Stimulated activated CD8-positive, alpha-beta memory T cell treated with anti-CD3 and anti-CD28 coated beads, Interleukin-7, amount 100 ng/mL, for 1 hour (primary cell): ENCODE measurements at regions not wholly inside any gene's neighbourhood (a gene's known extent, or its start where the extent isn't known, plus 50 kb on each side); places are given as distances from the start of the nearest gene placed in this dataset.
"Not testable (repeated sequence)": the region's sequence is repeated elsewhere in the genome, so short reads cannot be mapped to it uniquely, and the experiment has no call there.

ENCODE experiments used
- DNase-seq, 2 donors: peaks; one replicate each; pipeline ENCODE4 v3.0.0-alpha.2; 2020; ENCODE audit warnings: low read depth in 2 of 2

GRCh38 chr9:2394087-2394741, 227.4 kb upstream of the VLDLR start:
- not testable (repeated sequence) for DNase-seq

- DNase-seq, result no peak
These were observed 225.6 kb upstream of the VLDLR start for GRCh38 chr9:2395814-2396612.

DNA sequence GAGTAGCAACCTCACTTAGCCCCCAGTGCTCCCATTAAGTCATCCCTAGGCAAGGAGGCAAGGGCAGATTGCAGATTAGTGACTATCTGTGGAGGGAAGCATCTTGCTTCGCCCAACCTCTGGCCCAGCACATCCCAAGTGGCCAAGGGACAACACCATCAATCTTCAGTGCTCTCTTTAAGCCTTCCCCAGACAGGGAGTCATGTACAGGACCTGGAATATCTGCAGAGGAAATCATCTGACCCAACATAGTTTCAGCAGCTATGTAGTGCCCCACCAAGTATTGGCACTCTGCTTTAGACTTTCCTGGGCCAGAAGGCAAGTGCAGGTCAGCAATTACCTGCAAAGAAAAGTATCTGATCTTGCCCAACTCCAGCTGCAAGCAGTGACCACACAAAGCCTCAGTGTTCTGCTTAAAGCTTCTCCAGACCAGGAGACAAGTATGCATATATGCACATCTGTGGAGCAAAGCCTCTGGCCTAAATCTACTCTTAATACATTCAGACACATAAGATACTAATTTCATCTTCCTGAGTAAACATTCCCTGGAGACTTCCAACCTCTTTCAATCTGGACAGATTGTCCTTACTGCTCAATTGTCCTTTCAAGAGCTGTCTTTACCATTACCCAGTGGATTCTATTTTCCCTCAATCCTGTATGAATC, 224.8 kb upstream of the VLDLR start:
- no peak for DNase-seq

GRCh38 chr9:2397875-2398274, 223.7 kb upstream of the VLDLR start:
- not testable (repeated sequence) for DNase-seq

- not testable (repeated sequence) for DNase-seq
These were observed 219.8 kb upstream of the VLDLR start for GRCh38 chr9:2401746-2402145.

DNA sequence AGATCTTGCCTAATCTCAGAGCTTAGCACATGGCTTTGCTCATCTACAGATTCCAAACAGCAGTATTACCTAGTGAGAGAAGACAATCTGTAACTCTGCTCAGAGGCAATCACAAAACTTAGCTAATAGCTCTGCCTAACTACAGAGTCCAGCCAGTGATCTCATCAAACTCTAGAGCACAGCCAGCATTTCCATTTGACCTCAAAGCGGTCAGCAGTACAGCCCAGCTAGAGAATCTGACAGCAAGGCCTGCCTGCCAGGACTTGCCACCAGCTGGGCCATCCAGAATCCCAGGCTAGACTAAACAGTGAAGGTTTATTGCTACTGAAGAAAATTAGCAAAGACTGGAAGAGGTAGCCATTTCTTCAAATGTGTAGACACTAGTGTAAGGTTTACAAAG, 217.9 kb upstream of the VLDLR start:
- DNase-seq, result no peak

DNA sequence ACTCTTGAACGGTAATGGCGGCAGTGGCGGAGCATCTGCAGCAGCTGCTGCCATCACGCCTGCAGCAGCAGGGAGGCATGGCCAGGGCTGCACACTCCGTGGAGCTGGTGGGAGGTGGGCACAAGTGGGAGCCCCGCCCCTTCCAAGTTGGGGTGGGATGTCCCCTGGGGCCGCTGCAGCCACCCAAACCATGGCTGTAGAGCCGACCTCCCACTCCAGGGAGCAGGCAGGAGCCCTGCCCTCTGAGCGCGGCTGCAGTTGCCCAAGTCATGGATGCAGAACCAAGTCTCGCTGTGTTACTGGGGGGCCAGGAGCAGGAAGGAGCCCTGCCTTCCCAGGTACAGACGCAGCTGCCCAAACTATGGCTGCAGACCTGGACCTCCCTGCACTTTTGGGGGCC, 215.3 kb upstream of the VLDLR start:
- DNase-seq, result no peak

DNA sequence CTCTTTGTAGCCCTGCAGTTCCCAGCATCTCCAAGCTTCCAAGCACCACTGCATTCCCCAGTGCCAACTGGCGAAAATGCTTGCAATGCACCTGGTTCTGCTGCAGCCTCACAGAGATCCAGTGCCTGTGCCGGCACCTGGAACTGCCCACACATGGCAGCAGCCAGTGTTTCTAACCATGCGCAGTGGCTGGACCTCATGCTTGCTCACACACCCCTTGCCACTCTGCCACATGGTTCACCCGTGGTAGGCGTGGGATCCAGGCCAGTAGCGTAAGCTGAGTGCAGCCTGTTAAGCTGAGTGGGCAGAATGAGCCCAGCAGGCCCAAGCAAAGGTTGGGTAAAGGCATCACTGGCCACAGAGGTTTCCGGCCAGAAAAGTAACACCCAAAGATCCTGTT, 214.1 kb upstream of the VLDLR start:
- DNase-seq, result no peak

- DNase-seq, result no peak
These were observed 209.9 kb upstream of the VLDLR start for GRCh38 chr9:2411459-2412215.

DNA sequence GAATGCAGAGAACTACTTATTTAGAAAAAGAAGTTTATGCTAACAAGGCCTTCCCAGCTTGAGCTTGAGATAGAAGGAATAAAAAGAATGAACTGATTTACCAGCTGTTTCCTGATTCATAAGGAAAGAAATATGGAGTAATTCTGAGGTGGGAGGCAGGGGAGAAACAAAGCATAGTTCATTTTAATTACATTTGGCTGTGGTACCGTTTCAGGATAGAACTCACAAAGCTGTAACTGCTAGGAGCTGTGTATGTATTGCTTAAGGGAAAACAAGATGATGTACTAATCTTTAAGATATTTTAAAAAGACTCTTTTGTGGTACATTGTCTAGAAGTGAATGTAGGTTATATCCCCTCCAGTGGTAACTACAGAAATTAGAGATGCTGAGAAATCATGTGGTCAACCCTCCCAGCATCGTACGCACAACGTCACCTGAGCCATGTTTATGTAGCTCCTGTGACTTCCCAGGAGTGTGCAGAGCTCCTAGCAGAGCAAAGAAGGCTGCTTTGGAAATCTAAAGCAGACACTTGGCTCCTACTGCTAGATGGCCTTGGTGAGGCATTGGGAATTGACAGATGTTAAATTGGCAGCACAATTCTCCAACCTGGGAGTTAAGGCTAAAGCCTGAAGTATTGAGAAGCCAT, 208.3 kb upstream of the VLDLR start:
- no peak for DNase-seq

GRCh38 chr9:2414465-2414864, 207.1 kb upstream of the VLDLR start:
- no peak for DNase-seq

GRCh38 chr9:2415326-2415725, 206.3 kb upstream of the VLDLR start:
- no peak for DNase-seq

DNA sequence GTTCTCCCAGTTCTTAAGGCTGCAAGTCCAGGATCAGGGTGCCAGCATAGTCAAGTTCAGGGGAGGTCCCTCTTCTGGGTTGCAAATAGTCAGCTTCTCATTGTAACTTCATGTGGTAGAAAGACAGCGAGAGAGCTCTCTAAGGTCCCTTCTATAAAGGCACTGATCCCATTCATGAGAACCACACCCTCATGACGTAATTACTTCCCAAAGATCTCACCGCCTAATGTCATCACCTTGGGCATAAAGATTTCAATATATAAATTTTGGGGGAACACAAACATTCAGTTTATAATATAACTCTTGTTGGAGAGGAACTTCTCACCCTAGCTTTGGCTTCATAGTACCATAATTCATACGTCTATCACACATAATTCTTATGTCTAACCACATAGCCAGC, 203.9 kb upstream of the VLDLR start:
- no peak for DNase-seq

DNA sequence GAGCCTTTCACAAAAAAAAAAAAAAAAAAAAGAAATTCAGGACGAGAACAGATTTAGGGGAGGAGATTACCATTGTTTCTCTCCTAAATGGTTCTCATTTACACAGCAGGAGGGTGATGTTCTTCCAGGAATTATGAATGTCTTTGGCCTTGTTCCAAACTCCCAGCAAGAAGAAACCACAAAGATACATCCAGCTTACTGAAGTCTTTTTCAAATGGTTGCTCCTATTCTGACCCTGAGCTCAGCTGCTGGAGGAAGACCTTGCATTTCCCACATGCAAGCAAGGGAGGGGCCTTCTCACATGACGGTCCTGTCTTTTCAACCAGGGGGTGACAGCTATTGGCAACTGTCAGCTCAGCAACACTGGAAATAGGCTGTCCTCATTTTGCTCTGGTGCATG, 203.0 kb upstream of the VLDLR start:
- DNase-seq, result no peak

DNA sequence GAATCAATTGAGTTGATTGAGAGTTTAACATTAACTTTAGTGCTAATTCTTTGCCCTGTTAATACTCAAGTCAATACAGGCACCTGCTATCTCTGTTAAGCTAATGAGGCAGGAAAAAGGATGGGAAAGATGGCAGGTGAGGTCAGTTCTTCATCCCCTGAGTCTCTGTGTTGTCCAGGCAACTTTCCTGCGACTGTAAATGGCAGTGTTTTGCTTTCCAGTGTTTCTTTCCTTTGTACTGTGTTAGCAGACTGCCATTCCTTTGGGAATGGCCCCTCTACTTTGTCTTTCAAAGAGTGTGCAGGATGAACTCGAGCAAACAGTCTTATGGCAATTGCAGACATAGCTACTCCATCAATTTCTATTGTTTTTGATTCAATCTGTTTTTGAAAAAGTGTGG, 202.2 kb upstream of the VLDLR start:
- no peak for DNase-seq

DNA sequence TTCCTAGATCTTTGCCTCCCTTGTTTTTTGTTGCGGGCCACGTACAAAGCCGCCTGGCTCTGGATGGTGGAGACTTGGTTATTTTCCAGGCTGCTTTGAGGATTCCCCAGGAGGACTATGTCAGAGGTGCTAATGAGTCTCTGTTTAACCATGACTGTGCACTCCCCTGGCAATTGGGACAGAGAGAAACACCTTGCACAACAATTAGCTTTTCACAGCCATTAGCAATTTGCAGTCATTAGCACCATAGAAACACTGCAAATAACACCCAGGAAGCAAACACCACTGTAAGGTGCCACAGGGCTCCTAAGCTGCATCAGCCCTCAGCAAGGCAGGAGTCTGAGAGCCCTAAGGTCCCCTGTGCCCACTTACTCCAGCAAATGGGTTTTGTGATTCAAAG, 201.0 kb upstream of the VLDLR start:
- DNase-seq, result no peak

DNA sequence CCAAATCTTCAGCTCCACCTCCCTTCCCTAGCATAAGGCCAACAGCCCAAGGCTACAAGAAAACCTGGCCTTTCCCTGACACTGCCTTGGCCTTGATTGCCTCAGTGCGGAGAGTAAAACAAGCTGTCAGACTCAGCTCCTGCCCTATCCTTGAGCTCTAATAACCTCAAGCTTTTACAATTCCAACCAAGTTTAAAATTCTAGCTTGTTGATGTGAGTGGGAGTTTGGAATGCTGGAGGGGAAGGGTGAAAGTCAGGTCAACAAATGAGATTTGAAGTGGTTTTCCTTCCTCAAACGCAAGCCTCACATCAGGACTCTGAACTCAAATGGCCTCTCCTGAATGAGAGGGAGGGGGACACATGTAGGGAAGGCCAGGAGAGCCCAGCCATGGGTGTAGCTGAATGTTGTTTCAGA, 197.0 kb upstream of the VLDLR start:
- DNase-seq, result no peak

DNA sequence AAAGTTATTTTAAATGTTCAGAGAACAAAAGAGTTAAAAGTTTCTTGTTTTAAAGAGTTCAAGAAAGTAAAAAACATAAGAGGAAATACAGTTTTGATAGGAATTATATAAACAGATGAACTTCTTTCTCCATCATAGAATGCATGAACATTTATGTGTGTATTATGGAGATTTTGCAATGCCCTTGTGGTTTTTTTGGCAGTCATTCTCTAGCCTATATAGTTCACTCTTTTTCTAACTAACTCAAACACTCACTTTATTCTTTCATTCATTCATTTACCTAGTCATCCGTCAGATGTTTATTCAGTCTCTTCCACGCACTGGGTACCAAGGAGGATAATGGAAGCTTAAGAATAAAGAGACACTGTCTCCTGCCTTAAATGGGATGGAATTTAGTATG, 195.9 kb upstream of the VLDLR start:
- no peak for DNase-seq

- no peak for DNase-seq
These were observed 194.3 kb upstream of the VLDLR start for GRCh38 chr9:2427120-2427891.

GRCh38 chr9:2439957-2440356, 181.6 kb upstream of the VLDLR start:
- DNase-seq, result no peak

DNA sequence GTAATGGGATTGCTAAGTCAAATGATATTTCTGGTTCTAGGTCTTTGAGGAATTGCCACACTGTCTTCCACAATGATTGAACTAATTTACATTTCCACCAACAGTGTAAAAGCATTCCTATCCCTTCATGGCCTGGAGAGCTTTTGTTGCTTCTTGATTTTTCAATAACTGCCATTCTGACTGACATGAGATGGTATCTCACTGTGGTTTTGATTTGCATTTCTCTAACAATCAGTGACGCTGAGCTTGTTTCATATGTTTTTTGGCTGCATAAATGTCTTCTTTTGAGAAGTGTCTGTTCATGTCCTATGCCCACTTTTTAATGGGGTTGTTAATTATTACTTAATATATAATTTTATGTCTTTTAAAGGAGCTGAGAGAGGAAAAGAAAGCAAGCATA, 177.7 kb upstream of the VLDLR start:
- not testable (repeated sequence) for DNase-seq
